ENCODE measurements at regions not wholly inside any gene's neighbourhood (a gene's known extent, or its start where the extent isn't known, plus 50 kb on each side); places are given as distances from the start of the nearest gene placed in this dataset.

DNA sequence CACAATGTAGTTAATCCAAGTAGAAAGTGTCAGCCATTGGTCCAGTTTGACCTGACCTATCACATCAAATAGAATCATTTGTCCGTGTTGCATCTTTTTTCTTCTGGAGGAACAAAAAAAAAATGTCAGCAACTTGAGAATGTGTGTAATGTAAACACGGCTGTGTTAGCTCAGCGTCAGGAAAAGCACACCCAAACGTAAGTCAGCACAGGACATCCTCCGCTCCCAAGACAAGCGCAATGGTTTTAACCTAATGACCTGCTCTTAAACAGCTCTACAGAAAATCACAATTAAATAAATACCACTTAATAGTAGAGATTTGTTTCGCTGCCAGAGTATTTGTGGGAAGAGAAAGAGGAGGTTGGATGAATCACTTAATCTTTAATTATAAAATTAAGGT lies 59.4 kb downstream of the OSR1 start:
- DNase-seq (ENCODE audit: low read depth, low spot score) (no peak), FAIRE-seq (no peak)
- dilution Hi-C loops (cut with MboI; ENCODE audit: extremely low pct_ligation_motif_present, low sequenced_read_pairs): no loop called here
- Histone ChIP-seq H3K79me2 (ENCODE audit: control insufficient read depth, insufficient read depth, low read length) (no peaks in the 10 kb centered on the region), H2AFZ (ENCODE audit: control insufficient read depth, low read length) (no peak overlapping the region), H4K20me1 (ENCODE audit: control insufficient read depth, extremely low read depth, insufficient read depth, low read length) (no peaks in the 10 kb centered on the region), H3K36me3 (ENCODE audit: control insufficient read depth in 2 of 2, extremely low read depth in 1 of 2, insufficient read depth in 2 of 2, low read length in 2 of 2) (no peaks in the 10 kb centered on the region), H3K4me3 (ENCODE audit: control insufficient read depth in 2 of 3, extremely low read depth in 1 of 3, insufficient read depth in 2 of 3, low read depth in 1 of 3, low read length in 3 of 3) (no peak overlapping the region), H3K27ac (ENCODE audit: control insufficient read depth, insufficient read depth, low read length) (no peak overlapping the region), H3K27me3 (ENCODE audit: control insufficient read depth, extremely low read depth, insufficient read depth, low read length) (no peaks in the 10 kb centered on the region), H3K4me1 (ENCODE audit: control insufficient read depth, extremely low read depth, insufficient read depth, low read length) (no peaks in the 10 kb centered on the region), H3K4me2 (ENCODE audit: control insufficient read depth, extremely low read depth, insufficient read depth, low read depth, low read length) (no peak overlapping the region), H3K9ac (ENCODE audit: control insufficient read depth, extremely low read depth, insufficient read depth, low read length) (no peak overlapping the region), H3K9me1 (ENCODE audit: control insufficient read depth, extremely low read depth, insufficient read depth, low read length) (no peaks in the 10 kb centered on the region), H3K9me3 (ENCODE audit: control insufficient read depth, low read depth, low read length) (no peaks in the 10 kb centered on the region)
- TF ChIP-seq, protein P1, sequence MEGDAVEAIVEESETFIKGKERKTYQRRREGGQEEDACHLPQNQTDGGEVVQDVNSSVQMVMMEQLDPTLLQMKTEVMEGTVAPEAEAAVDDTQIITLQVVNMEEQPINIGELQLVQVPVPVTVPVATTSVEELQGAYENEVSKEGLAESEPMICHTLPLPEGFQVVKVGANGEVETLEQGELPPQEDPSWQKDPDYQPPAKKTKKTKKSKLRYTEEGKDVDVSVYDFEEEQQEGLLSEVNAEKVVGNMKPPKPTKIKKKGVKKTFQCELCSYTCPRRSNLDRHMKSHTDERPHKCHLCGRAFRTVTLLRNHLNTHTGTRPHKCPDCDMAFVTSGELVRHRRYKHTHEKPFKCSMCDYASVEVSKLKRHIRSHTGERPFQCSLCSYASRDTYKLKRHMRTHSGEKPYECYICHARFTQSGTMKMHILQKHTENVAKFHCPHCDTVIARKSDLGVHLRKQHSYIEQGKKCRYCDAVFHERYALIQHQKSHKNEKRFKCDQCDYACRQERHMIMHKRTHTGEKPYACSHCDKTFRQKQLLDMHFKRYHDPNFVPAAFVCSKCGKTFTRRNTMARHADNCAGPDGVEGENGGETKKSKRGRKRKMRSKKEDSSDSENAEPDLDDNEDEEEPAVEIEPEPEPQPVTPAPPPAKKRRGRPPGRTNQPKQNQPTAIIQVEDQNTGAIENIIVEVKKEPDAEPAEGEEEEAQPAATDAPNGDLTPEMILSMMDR (optimal IDR thresholded peaks at IDR 0.05 in 1 of 3, IDR thresholded peaks at IDR 0.05 in 1 of 3, conservative IDR thresholded peaks at IDR 0.05 in 1 of 3; ENCODE audit: extremely low read depth in 1 of 3, insufficient read depth in 2 of 3, low read length in 3 of 3): no peak

DNA sequence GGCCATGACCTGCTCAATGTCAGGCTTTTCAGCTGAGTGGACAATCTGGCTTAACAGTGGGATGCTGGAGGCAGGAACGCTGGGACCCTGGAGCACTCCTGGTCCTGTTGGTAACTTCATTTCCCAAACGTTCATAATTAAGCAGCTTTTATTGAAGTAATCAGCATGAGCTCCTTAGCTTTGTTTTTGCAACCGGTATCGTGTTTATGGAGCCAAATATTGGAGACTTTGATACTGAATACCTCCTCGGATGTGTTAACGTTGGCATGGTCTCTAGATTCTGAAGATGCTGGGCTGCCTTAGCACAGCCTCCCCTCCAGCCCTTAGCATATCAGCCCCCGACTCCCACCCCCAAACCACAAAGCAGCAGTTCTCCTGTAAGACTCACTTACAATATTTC lies 60.7 kb downstream of the OSR1 start:
- H3K36me3 ChIP-seq (ENCODE audit: control insufficient read depth in 2 of 2, extremely low read depth in 1 of 2, insufficient read depth in 2 of 2, low read length in 2 of 2): no peaks in the 10 kb centered on the region
- no peak for DNase-seq (ENCODE audit: low read depth, low spot score)
- H3K79me2 ChIP-seq (ENCODE audit: control insufficient read depth, insufficient read depth, low read length): no peaks in the 10 kb centered on the region
- H3K27ac ChIP-seq (ENCODE audit: control insufficient read depth, insufficient read depth, low read length): no peak overlapping the region
- no peaks in the 10 kb centered on the region for H3K9me3 ChIP-seq (ENCODE audit: control insufficient read depth, low read depth, low read length)
- no peak overlapping the region for H3K4me2 ChIP-seq (ENCODE audit: control insufficient read depth, extremely low read depth, insufficient read depth, low read depth, low read length)
- H3K4me1 ChIP-seq (ENCODE audit: control insufficient read depth, extremely low read depth, insufficient read depth, low read length): no peaks in the 10 kb centered on the region
- no peaks in the 10 kb centered on the region for H3K27me3 ChIP-seq (ENCODE audit: control insufficient read depth, extremely low read depth, insufficient read depth, low read length)
- TF ChIP-seq, protein P1 (optimal IDR thresholded peaks at IDR 0.05 in 1 of 3, IDR thresholded peaks at IDR 0.05 in 1 of 3, conservative IDR thresholded peaks at IDR 0.05 in 1 of 3; ENCODE audit: extremely low read depth in 1 of 3, insufficient read depth in 2 of 3, low read length in 3 of 3): no peak
- TF ChIP-seq EZH2 (IDR thresholded peaks at IDR 0.05; ENCODE audit: low read length): no peak
- H3K9ac ChIP-seq (ENCODE audit: control insufficient read depth, extremely low read depth, insufficient read depth, low read length): no peak overlapping the region
- no peak for FAIRE-seq
- H3K4me3 ChIP-seq (ENCODE audit: control insufficient read depth in 2 of 3, extremely low read depth in 1 of 3, insufficient read depth in 2 of 3, low read depth in 1 of 3, low read length in 3 of 3): no peak overlapping the region
- H2AFZ ChIP-seq (ENCODE audit: control insufficient read depth, low read length): no peak overlapping the region
- no peaks in the 10 kb centered on the region for H4K20me1 ChIP-seq (ENCODE audit: control insufficient read depth, extremely low read depth, insufficient read depth, low read length)
- no peaks in the 10 kb centered on the region for H3K9me1 ChIP-seq (ENCODE audit: control insufficient read depth, extremely low read depth, insufficient read depth, low read length)
- dilution Hi-C loops (cut with MboI; ENCODE audit: extremely low pct_ligation_motif_present, low sequenced_read_pairs): no loop called here

Data from keratinocyte (primary cell).